HG03521 (cell line): ENCODE measurements at regions not wholly inside any gene's neighbourhood (a gene's known extent, or its start where the extent isn't known, plus 50 kb on each side); places are given as distances from the start of the nearest gene placed in this dataset.

Experiments
- ATAC-seq: cut with Tn5 transposase; IDR thresholded peaks from one replicate; pipeline ENCODE4 v1.9.1; 2021; ENCODE audit warnings: mild to moderate bottlenecking, moderate library complexity; ENCODE audit not compliant: unreplicated experiment

DNA sequence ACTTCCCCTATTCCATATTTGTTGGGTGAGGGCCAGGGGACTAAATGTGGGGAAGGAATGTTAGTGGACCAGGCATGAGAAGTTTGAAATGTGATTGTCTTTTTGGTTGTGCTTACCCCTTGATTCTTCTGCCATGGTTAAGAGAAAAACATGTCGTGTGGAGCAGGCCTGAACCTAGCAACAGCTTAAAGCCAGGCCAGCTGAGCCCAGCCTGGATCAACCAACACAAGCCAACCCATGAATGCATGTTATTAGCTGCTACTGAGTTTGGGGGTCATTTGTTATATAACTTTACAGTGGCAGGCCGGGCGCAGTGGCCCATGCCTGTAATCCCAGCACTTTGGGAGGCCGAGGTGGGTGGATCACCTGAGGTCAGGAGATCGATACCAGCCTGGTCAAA, 52.4 kb upstream of the TRIO start:
- ATAC-seq: no peak

DNA sequence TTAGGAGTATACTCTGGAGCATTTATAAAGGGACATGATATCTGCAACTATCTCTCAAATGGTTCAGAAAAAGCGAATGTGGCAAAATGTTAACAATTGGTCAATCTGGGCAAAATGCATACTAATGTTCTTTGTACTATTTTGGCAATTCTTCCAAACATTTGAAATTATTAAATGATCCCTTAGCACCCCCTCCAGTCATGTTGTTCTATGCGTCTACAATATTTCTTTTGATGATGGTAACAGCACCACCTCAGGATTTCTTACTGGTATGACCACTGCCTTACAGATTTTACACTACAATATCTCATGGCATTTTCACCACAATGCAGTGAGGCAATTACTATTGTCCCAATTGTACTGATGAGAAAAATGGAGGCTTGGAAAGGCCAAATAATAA, 52.9 kb upstream of the TRIO start:
- no peak for ATAC-seq

DNA sequence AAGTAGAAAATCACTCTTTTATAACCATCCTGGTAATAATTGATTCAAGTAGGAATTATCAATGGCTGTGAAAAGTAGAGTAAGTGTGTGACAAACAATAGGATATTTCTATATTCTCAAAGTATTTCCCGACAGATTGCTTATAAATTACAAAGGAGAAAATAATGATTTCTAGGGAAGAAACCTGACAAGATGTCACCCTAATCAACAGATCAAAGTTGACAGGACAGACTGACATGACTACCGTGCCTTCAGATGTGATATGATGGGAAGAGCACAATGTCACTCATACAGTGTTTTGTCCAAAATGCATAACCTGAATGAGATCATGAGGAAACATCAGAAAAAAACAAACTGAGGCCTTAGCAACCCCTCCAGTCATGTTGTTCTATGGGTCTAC, 53.9 kb upstream of the TRIO start:
- ATAC-seq: no peak

DNA sequence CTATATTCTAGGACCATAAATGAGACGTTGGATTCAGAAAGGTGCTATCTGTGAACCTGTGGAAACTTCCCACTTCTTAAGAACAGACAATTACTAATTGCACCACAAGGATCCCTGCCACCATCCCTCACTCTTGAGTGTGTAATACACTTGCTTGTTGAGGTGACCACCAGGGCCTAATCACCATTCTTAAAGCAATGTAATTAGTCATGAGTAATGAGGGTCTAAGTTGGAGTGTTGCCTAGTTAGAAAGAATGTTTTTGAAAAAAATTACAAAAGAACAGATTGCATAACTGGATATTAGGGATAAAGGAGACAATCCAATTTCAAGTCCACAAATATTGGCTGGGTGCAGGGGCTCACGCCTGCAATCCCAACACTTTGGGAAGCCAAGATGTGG, 56.9 kb upstream of the TRIO start:
- ATAC-seq: no peak

DNA sequence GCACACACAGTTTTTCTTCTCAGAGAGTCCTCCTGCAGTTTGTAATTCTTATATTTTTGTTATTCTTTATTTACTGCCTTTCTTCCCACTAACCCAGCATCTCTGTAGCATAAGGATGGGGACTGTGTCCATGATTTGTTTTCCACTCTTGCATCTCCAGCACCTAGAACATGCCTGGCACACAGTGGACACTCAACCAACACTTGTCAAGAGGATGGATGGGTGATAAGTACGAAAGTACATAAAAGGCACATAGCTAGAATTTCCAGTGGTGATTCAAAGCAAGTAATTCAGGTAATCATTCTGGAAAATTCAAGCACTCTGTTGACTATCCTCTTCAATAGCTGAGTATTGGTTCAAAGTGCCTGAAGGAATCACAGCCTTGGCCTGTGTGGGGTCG, 60.2 kb upstream of the TRIO start:
- ATAC-seq: no peak

DNA sequence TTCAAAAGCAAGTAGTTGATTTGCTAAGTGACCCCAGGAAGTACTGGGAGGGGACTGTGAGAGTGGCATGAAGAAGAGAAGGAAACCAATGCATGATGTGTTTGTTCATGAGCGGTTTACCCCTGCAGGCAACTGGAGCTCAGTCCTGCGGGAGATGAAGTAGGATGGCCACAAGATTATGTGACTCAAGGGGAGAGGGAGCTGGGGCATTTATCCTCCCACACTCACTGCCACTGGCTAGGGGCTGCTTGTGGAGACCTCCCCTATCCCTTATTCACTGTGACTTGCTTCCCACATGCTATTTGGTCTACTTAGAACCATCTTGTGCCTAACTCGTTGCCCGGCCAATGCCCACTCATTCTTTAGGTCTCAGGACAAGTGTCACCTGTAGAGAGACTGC, 60.6 kb upstream of the TRIO start:
- no peak for ATAC-seq

DNA sequence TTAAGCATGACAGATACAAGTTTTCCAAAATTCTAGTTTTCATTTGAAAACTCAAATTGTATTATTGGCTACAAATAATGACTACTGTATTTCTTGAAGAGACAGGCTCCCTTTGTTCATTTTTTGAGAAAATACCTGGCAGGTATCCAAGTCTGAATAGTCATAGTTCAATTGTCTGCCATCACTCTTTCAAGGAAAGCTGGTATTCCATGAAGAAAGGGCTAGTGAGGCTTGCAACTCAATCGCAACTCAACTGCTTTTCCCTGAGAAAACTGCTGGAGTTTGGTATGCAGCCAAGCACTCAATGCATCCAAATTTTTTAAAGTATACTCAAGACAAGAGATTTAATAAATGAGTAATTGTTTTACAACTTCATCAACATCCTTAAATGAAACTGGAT, 61.4 kb upstream of the TRIO start:
- ATAC-seq: no peak

DNA sequence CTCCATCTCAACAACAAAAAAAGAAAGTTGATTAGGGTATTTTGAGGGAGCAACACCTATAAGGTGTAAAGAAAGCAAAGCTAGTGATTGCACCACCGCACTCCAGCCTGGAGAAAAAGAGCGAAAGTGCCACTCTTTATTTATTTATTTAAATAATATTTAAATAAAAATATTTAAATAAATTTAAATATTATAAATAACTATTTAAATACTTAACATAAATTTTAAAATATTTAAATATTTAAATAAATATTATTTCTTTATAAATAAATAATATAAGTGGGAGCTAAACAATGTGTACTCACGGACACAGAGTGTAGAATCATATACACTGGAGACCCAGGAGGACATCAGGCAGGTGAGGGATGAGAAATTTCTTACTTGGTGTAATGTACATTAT, 64.4 kb upstream of the TRIO start:
- no peak for ATAC-seq

DNA sequence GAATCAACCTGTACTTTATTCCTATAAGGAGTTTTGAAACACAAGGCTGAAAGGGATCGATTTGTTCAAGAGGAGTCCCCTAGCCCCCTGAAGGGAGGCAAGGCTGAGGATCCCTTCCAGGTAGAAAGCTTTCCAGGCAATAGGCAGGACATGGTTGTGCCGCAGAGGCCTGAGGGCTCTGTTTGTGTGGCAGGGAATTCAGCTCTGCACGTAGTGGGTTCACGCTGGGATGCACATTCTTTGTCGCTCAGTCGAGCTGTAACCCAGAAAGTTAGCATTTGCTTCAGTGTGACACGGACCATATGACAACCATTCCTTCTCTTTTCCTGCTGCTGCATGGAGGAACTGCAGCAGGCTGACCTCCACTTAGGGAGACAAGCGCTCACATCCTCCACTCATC, 65.6 kb upstream of the TRIO start:
- no peak for ATAC-seq

DNA sequence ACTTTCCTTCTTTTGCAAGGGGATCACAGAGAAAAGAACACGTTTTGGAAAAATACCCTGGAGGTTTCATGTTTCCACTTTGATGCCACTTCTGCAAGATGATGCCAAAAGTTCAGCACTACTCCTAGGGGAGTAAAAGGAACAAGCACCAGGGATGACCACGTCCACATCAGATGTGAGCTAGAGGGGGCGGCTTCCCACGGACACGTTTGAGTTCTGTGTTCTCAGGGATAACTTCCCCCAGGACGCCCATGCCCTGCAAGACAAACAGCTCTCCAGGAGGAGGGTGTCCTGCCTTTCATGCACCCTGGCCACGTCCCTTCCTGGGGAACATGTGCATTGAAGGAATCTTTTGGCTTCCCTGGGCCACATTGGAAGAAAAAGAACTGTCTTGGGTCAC, 66.6 kb upstream of the TRIO start:
- no peak for ATAC-seq

DNA sequence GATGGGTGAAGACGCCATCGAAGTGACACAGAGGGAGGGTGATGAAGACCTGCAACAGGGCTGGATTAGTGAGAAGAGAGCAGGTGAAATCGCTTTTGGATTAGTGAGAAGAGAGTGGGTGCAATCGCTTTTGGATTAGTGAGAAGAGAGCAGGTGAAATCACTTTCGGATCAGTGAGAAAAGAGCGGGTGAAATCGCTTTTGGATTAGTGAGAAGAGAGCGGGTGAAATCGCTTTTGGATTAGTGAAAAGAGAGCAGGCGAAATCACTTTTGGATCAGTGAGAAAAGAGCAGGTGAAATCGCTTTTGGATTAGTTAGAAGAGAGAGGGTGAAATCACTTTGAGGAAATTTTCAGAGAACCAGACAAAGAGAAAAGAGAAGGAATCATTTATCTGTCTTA, 67.2 kb upstream of the TRIO start:
- ATAC-seq: no peak

DNA sequence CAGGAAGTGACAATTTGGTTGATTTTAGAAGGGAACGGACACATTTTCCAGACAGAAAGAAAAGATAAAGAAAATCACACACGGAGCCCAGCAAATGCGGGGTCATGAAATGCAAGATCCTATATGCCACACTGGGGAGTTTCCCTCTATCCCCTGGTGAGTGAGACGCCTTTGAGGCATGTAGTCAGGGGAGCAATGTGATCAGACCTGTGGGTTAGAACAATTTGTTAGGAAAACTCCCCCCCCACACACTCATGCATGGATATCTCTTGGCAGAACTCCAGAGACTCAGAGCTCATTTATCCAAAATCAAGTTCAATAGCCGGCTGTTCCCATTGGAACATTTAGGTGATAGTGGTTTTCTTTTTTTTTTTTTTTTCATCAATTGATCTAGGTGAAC, 71.7 kb upstream of the TRIO start:
- no peak for ATAC-seq

DNA sequence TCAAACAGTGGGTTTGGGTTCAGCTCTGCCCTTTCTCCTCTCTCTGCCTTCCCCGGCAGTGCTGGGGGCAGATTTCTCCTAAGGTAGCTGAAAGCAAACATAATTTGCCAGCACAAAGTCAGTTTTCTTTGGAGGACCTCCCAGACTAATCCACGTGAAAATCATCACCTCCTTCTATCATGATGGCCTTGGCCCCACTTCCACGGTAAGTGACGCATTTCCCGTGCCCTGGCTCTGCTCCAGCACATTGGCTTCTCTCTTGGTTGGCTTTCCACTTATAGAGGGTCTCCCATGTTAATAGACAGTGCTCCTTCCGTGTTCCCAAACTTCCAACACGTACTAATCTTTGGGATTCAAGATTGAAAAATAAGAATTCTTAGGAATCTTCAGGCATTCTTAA, 74.1 kb upstream of the TRIO start:
- no peak for ATAC-seq

DNA sequence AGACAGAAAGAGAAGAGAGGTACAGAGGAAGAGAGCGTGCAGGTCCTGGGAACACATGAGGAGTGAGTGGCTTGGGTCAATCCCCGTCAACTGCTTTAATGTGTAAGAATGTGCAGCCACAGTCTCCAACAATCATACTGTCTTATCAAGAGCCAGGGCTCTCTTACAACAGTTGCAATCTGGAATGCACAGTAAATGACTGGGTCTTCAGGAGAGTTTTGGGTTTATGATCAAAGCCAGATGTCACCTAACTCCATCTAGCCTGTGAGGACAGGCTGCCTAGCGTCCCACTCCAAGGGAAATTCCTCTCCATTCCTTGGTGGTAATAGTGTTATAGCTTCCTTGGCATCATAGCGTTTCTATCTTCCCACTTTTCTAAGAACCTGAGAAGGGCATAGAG, 75.0 kb upstream of the TRIO start:
- no peak for ATAC-seq

DNA sequence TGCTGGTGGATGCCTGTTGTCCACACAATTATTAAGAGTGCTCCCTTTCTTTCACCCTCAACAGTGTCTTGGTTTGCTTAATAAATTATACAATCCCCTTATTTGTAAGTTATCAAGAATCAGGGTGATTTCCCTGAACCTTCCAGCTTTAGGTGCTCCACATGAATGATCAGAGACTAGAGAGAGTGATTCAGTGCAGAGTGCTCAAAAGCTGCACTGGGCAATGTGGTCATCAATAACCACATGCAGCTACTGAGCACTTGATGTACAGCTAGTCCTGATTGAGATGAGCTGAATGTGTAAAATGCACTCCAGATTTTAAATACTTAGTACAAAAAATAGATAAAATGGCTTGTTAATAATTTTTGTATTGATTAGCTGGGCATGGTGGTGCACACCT, 76.8 kb upstream of the TRIO start:
- ATAC-seq: no peak

DNA sequence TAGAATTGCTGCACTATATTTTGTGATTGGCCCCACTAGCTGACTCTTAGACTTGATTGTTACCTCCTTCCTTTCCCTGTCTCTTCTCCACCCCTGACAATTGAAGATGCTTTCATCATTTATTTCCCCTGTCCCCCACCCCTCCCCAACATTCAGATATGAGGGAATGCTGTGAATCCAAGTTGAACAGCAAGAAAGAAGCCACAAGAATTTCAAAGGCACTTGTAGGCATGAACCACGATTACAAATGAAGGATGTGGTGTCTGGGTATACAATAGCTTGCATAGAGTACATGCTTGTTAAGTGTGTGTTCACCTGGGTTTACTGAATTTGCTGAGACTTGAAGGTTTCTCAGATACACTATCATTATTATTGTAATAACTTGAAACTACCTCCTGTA, 78.3 kb upstream of the TRIO start:
- ATAC-seq: no peak

DNA sequence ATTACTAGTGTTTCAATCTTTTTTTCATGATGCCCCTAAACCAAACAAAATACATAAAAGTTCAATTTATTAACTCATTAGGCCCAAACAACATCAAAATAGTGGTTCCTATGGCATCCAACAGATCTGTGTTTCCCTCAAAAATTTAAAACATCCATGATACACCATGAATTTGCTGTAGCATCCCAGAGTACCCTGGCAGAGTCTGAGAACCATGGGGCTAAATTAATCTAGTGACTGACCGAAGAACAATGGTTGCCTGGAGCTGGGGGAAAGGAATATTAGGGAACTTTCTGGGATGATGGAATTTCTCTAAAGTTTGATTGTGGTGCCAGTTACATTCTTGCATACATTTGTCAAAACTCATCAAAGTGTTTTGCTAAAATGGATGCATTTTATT, 79.5 kb upstream of the TRIO start:
- no peak for ATAC-seq

DNA sequence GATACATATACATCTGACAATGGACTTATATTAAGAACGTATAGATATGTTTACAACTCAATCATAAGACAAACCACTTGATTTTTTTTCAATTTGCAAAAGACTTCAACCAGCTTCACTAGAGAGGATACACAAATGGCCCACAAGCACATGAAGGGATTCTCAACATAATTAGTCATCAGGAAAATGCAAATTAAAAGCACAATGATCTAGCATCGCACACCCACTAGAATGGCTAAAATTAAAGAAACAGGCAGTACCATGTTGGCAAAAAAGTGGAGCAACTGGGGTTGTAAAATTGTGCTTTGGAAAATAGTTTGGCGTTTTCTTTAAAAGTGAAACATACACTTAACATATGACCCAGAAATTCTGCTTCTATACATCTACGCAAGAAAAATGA, 80.0 kb upstream of the TRIO start:
- ATAC-seq: no peak

DNA sequence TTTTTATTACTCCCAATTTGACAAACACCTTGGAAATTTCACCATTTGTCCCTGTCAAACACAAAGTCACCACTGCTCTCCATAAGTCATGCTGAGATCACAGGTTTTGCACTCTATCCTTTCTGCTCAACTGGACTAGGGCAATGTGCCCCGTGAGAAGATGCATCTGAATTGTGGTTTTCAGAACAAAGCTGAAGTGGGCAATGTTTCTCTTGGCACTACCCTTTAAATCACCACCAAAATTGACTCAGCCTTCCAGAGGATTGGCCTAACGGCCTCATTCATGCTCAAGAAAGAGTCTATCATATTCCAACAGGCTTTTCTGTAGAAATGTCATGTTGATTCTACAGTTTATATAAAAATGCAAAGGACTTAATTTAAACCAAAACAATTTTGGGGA, 81.0 kb upstream of the TRIO start:
- no peak for ATAC-seq

DNA sequence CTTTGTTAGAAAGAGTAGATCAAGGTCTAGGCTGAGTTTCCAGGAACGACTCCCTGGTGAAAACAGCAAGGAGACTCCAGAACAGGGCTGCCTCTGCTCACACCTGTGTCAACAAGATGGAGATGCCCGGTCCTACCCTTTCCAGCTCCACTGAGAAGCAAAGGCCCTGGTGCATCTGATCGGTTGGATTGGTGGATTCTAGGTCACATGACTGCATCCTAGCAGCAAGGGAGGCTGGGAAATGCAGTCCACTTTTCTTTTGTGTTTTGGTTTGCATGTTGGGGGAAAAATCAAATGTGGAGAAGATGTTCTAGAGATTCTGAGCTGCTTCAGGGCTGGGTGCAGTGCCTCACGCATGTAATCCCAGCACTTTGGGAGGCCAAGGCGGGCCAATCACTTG, 82.0 kb upstream of the TRIO start:
- no peak for ATAC-seq

DNA sequence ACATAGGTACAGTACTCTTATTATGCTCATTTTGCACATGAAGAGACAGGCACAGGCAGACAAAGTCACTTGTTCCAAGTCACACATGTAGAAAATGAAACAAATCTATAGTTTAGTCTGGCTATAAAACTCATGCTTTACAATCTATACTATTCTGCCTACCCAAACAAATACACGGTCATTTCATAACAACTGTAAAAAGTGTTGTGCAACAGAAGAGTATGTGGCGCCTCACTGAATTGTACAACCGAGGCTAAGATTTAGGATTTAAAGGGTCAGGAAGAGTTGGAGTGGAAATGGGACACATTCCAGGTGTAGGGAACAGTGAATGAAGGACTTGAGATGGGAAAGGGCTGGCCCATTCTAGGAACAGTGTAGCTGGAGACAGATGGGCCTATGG, 82.9 kb upstream of the TRIO start:
- ATAC-seq: no peak

DNA sequence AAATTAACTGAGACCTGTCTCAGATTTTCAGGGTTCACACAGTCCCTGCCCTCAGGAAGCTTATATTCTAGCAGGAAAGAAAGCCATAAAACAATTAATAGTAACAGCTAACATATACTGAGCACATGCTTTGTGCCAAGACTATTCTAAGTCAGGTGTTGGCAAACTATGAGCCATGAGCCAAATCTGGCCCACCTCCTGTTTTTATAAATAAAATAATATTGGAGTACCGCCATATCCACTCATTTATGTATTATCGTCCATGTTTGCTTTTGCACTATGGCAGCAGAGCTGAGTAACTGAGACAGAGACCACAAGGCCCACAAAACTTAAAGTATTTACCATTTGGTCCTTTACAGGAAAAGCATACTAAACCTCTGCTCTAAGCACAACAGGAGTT, 83.3 kb upstream of the TRIO start:
- no peak for ATAC-seq

DNA sequence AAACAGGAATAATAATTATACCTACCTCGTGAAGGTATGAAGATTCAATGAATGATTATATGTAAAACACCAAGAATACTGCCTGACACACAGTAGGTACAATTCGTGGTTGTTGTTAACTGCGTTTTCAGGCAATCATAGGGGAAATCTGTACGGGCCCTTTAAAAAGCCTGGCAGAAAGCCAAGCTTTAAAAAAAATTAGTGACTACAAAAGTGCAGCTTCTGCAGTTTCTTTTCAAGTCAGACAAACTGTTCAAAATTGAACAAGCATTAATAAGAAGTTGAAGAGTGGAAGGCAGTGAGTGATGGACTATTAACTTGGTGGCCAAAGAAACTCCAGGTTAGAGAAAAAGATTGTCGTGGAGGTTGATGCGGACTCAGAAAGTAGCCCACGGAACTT, 85.9 kb upstream of the TRIO start:
- ATAC-seq: no peak

DNA sequence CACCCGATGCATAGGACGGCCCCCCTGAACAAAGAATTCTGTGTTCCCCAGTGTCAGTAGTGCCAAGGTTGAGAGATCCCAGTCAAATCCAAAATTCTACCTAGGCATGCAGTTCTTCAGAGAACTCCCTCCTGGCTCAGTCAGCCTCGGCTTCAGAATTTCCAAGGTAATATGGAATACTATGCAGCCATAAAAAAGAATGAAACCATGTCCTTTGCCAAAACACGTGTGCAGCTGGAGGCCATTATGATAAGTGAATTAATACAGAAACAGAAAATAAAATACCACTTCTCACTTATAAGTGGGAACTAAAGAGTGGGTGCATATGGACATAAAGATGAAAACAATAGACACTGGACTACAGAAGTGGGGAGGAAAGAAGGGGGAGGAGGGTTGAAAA, 87.1 kb upstream of the TRIO start:
- no peak for ATAC-seq
